NB4 (cell line): ENCODE measurements at regions not wholly inside any gene's neighbourhood (a gene's known extent, or its start where the extent isn't known, plus 50 kb on each side); places are given as distances from the start of the nearest gene placed in this dataset.

Source experiments
- CTCF ChIP-seq: IDR thresholded peaks from one replicate; pipeline ENCODE4 v1.5.1; 2012; ENCODE audit warnings: low read depth, low read length
- MAX ChIP-seq: IDR thresholded peaks from 2 replicates; pipeline ENCODE4 v1.6.1; 2011; ENCODE audit warnings: low read depth, low read length
- MYC ChIP-seq: IDR thresholded peaks from 2 replicates; pipeline ENCODE4 v1.6.1; 2011; ENCODE audit warnings: low read depth, low read length
- POLR2A ChIP-seq: IDR thresholded peaks from 2 replicates; pipeline ENCODE4 v1.6.1; 2011; ENCODE audit warnings: mild to moderate bottlenecking; ENCODE audit not compliant: insufficient read length; ENCODE audit errors: extremely low read depth

GRCh38 chr2:18085593-18085992, 207.1 kb downstream of the KCNS3 start:
- no peak for TF ChIP-seq CTCF
- no peak for TF ChIP-seq MAX
- TF ChIP-seq POLR2A: no peak
- no peak for TF ChIP-seq MYC
